ENCODE measurements at regions not wholly inside any gene's neighbourhood (a gene's known extent, or its start where the extent isn't known, plus 50 kb on each side); places are given as distances from the start of the nearest gene placed in this dataset.

DNA sequence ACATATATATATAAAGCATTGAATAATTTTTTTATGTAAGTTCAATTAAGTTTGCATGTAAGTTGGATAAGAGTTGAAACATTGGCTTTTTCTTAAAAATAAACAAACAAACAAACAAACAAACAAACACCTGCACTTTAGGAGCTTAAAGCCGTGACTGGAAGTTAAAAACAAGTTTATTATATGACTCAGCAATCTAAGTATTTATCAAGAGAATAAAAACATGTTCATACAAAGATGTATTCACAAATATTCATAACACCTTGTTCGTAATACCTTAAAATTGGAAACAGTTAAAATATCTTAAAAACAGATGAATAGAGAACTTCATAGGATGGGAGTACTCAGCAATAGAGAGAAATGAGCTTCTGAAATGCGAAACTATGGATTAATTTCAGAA, 61.5 kb upstream of the ANXA1 start:
- TF ChIP-seq, protein P1, sequence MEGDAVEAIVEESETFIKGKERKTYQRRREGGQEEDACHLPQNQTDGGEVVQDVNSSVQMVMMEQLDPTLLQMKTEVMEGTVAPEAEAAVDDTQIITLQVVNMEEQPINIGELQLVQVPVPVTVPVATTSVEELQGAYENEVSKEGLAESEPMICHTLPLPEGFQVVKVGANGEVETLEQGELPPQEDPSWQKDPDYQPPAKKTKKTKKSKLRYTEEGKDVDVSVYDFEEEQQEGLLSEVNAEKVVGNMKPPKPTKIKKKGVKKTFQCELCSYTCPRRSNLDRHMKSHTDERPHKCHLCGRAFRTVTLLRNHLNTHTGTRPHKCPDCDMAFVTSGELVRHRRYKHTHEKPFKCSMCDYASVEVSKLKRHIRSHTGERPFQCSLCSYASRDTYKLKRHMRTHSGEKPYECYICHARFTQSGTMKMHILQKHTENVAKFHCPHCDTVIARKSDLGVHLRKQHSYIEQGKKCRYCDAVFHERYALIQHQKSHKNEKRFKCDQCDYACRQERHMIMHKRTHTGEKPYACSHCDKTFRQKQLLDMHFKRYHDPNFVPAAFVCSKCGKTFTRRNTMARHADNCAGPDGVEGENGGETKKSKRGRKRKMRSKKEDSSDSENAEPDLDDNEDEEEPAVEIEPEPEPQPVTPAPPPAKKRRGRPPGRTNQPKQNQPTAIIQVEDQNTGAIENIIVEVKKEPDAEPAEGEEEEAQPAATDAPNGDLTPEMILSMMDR (conservative IDR thresholded peaks at IDR 0.05) = no peak
- TF ChIP-seq EZH2 (IDR thresholded peaks at IDR 0.05; ENCODE audit: low read depth) = no peak
